SH-SY5Y (cell line): ENCODE measurements at regions not wholly inside any gene's neighbourhood (a gene's known extent, or its start where the extent isn't known, plus 50 kb on each side); places are given as distances from the start of the nearest gene placed in this dataset.

Source experiments
- GATA2 ChIP-seq: IDR thresholded peaks from 2 replicates; pipeline ENCODE4 v1.6.1; 2011; ENCODE audit warnings: mild to moderate bottlenecking, low read depth, low read length
- GATA3 ChIP-seq: IDR thresholded peaks from 2 replicates; pipeline ENCODE4 v1.6.1; 2011; ENCODE audit warnings: low read depth, mild to moderate bottlenecking, low read length, moderate library complexity

DNA sequence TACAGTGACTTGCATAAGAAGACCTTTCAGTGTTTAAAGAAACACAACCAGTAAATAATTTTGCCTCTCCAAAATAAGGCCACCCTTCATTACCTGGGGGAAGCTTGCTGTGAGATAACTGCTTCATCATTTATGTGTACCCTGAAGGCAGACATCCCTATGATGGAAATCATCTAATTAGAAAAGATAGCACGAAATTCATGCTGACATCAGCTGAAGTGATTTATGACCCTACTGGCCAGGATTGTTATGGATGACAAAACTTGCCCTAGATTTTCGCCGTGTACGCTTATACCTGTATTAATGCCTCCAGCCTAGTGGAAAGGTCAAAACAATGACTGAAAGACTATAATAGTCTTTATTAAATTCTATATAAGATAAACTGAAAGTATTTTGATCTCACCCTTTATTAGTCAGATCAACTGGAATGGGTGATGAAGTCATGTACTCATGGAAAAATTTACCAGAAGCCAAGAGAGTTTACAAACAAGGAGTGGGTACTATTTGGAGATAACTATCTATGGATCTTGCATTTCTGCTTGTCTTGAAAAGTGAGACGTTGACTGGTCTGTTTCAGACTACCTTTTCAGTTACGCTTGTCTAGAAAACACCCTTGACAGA is 114.2 kb downstream of the PPP1R3A start:
- no peak for TF ChIP-seq GATA3
- TF ChIP-seq GATA2 = no peak
